Stimulated activated CD4-positive, alpha-beta T cell treated with anti-CD3 and anti-CD28 coated beads, Interleukin-4, amount 100 ng/mL, for 24 hours (primary cell): ENCODE measurements at regions not wholly inside any gene's neighbourhood (a gene's known extent, or its start where the extent isn't known, plus 50 kb on each side); places are given as distances from the start of the nearest gene placed in this dataset.
"Not testable (repeated sequence)": the region's sequence is repeated elsewhere in the genome, so short reads cannot be mapped to it uniquely, and the experiment has no call there.

Experiments used
- DNase-seq: peaks from one replicate; pipeline ENCODE4 v3.0.0-alpha.2; 2020

- DNase-seq = no peak
Measured at GRCh38 chr5:174828804-174829510, 104.6 kb downstream of the MSX2 start.

GRCh38 chr5:174827558-174827957 lies 103.2 kb downstream of the MSX2 start:
- no peak for DNase-seq

GRCh38 chr5:174825587-174825986 lies 101.2 kb downstream of the MSX2 start:
- DNase-seq = no peak

GRCh38 chr5:174818430-174818829 lies 94.0 kb downstream of the MSX2 start:
- no peak for DNase-seq

GRCh38 chr5:174817610-174818009 lies 93.2 kb downstream of the MSX2 start:
- DNase-seq = no peak

- DNase-seq = no peak
Measured at GRCh38 chr5:174816858-174817257, 92.5 kb downstream of the MSX2 start.

- DNase-seq = no peak
Measured at GRCh38 chr5:174811438-174811837, 87.1 kb downstream of the MSX2 start.

- DNase-seq = no peak
Measured at GRCh38 chr5:174810796-174811195, 86.4 kb downstream of the MSX2 start.

GRCh38 chr5:174807471-174807870 lies 83.1 kb downstream of the MSX2 start:
- DNase-seq = no peak

- no peak for DNase-seq
Measured at GRCh38 chr5:174806729-174807128, 82.3 kb downstream of the MSX2 start.

GRCh38 chr5:174801798-174802197 lies 77.4 kb downstream of the MSX2 start:
- no peak for DNase-seq

- DNase-seq = no peak
Measured at GRCh38 chr5:174800435-174800834, 76.1 kb downstream of the MSX2 start.

- DNase-seq = no peak
Measured at GRCh38 chr5:174799121-174799520, 74.7 kb downstream of the MSX2 start.

- no peak for DNase-seq
Measured at GRCh38 chr5:174798551-174798951, 74.2 kb downstream of the MSX2 start.

GRCh38 chr5:174796711-174797192 lies 72.4 kb downstream of the MSX2 start:
- DNase-seq = no peak

GRCh38 chr5:174794931-174795672 lies 70.7 kb downstream of the MSX2 start:
- DNase-seq = no peak

GRCh38 chr5:174793684-174794328 lies 69.4 kb downstream of the MSX2 start:
- DNase-seq = peak; percentile 42

- no peak for DNase-seq
Measured at GRCh38 chr5:174793076-174793475, 68.7 kb downstream of the MSX2 start.

GRCh38 chr5:174792265-174792664 lies 67.9 kb downstream of the MSX2 start:
- not testable (repeated sequence) for DNase-seq

- DNase-seq = no peak
Measured at GRCh38 chr5:174790906-174791305, 66.5 kb downstream of the MSX2 start.

GRCh38 chr5:174789596-174789995 lies 65.2 kb downstream of the MSX2 start:
- no peak for DNase-seq

- DNase-seq = no peak
Measured at GRCh38 chr5:174785120-174785680, 60.8 kb downstream of the MSX2 start.
